ENCODE measurements at regions not wholly inside any gene's neighbourhood (a gene's known extent, or its start where the extent isn't known, plus 50 kb on each side); places are given as distances from the start of the nearest gene placed in this dataset.

GRCh38 chr14:31965071-31965734 is 111.9 kb upstream of the ARHGAP5 start:
- TF ChIP-seq, protein P1, sequence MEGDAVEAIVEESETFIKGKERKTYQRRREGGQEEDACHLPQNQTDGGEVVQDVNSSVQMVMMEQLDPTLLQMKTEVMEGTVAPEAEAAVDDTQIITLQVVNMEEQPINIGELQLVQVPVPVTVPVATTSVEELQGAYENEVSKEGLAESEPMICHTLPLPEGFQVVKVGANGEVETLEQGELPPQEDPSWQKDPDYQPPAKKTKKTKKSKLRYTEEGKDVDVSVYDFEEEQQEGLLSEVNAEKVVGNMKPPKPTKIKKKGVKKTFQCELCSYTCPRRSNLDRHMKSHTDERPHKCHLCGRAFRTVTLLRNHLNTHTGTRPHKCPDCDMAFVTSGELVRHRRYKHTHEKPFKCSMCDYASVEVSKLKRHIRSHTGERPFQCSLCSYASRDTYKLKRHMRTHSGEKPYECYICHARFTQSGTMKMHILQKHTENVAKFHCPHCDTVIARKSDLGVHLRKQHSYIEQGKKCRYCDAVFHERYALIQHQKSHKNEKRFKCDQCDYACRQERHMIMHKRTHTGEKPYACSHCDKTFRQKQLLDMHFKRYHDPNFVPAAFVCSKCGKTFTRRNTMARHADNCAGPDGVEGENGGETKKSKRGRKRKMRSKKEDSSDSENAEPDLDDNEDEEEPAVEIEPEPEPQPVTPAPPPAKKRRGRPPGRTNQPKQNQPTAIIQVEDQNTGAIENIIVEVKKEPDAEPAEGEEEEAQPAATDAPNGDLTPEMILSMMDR (conservative IDR thresholded peaks at IDR 0.05; ENCODE audit: low read length), result no peak
- TF ChIP-seq EZH2phosphoT487 (IDR thresholded peaks at IDR 0.05; ENCODE audit: borderline replicate concordance), result no peak
